GM19240 (cell line): ENCODE measurements at regions not wholly inside any gene's neighbourhood (a gene's known extent, or its start where the extent isn't known, plus 50 kb on each side); places are given as distances from the start of the nearest gene placed in this dataset.
A peak's percentile ranks its signal among the peaks of the same experiment; 100 is the strongest.

Experiments used
- DNase-seq: peaks from one replicate; pipeline ENCODE4 v3.0.0; 2011; ENCODE audit warnings: low spot score; ENCODE audit not compliant: insufficient read length

DNA sequence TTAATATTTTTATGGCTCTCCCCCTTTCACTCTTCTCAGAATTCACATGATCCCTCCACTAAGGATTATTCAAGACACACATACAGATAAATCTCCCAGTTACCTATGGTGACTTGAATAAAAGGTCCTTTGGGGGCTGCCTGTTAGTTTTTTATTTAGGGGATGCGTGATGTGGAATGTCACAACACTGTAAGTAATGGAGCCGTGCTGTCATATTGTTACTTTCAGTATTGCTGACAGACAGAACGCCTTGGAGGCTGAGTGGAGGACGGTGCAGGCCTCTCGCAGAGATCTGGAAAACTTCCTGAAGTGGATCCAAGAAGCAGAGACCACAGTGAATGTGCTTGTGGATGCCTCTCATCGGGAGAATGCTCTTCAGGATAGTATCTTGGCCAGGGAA is 291.7 kb downstream of the UTRN start:
- DNase-seq = no peak

DNA sequence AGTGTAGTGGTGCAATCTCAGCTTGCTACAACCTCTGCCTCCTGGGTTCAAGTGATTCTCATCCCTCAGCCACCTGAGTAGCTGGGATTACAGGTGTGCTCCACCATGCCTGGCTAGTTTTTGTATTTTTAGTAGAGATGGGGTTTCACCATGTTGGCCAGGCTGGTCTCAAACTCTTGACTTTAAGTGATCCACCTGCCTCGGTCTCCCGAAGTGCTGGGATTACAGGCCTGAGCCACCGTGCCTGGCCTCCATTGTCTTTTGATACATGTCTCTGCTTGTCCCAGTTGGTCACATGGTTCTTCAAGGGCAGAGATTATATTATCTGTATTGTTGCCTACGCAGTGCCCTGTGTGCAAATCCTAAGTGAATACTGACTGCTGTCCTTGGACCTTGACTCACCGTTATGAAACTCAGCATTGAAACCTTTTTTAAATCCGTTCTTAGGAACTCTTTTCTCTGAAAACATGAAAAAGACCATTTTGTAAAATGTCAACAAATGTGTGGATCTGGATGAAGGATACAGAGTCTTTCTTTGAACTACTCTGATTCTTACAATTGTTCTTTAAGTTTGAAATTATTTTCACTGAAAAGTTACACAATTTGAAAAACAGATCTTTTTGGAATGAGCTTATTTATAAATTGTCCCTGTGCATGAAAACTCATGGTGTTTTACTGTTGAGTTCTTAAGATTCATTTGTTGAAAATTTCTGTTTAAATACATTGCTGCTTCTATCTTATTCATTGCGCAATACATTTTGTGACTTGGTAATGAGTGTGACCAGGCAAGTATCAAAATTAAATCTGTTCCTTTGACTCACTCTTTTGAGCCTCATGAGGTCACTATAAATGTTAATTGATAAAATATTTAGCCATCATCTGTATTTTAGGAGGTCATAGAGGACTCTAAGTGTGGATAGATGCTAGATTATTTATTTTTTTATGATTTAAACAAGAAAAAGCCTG is 293.5 kb downstream of the UTRN start:
- no peak for DNase-seq

DNA sequence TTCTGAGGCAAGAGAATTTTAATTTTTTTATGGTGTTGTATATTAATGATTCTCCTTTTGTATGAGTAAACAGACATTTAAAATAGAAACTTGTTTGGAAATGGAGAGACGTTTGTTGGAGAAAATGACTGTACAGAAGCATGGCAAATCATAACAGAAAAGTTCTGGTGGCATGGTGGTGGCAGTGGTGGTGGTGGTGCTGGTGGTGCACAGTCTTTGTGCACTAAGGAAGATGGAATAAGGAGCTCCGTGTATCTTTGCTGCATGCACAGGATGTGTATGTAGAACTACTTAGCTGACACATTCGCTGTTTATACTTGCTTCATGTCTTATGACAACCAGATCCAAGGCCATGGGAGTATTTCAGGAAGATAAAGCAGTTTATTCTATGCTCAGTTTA is 294.9 kb downstream of the UTRN start:
- no peak for DNase-seq

DNA sequence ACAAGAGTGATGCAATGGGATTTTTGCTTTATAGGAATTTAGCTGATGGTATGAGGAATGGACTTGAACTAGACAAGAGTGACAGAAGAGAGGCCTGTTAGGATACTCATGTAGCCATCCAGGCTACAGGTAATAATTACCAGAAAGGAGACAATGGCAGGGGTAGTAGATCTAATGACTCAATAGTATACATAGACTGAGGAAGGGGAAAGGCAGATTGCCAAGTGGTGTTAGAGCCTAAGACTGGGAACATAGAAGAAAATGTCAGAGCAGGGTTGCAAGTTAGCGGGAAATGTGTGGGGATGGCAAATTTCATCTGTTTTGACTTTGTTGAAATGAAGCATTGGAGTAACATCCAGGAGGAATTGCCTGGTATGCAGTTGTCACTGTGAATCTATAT is 295.6 kb downstream of the UTRN start:
- no peak for DNase-seq

DNA sequence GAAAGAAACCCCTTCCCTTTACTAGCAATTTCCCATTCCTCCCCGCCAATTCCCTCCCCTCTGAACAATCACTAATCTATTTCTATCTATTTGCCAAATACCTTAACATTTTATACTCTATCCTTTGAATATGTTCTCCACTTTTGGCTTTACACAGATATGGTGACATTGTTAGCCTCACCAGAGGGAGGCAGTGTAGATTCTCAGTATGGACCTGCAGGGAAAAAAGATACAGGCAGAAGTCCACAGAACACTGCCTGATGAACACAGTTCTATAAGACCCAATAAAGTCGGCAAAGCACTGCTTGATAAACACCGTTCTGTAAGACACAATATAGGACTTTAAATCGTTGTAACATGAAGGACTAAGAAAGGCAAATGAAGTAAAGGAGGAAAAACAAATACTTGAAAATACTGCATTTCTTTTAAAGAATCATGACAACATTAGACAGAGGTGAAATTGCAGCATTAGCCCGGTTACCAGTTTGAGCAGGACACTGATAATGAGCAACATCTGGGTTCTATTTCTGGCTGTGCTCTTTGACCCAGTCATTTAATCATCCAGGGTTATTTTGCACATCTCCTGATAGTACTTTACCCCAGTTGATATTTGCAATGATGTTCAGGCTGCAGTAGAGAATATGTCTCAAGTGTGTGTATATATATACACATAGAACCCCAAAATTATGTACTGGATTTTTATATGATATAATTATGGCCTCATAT is 296.8 kb downstream of the UTRN start:
- no peak for DNase-seq

DNA sequence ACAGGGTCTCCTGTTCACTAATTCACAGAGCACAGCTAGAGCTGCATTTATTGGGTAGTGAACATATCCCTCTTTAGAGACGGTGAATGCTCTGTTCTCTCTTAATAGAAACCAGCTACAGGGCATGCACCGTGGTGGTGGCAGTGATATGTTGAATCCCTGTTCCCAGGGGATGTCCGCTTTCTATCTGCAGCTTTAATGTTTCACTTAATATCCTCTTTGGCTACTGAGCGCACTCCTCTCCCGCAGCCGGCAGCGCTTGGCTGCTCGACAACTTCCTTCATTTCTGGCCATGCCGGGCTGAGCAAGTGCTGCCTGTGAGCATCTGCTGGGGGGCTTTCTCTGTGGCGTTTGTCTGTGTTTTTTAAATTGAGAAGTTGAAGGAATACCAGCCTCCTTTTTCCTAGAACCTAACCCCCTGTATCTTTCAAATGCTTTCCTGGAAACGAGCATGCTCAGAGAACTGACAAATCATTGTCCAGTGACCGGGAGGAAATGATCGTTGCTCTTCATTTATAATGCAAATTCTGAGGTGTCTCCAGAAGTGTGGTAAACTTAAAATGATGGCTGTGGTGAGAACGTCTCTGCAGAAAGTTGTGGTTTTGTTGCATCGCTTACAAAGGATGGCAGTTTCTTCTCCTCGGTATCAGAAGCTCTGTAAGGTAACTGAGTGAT is 297.9 kb downstream of the UTRN start:
- peak; percentile 32 for DNase-seq

DNA sequence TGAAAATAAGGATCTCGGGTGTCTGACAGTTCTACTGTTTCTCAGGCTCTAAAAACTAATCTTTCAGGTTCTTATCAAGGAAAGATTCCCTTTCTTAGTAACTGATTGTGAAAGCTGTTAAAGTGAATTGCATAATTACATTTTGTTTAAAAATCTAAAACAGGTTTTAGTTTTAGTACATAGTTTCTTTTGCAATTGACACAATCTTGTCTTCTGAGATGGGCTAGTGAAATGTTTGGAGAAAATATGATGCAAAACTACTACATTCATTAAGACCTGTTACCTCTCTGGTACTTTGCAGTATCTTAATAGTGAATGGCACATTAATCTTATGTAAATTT is 298.4 kb downstream of the UTRN start:
- DNase-seq = no peak

DNA sequence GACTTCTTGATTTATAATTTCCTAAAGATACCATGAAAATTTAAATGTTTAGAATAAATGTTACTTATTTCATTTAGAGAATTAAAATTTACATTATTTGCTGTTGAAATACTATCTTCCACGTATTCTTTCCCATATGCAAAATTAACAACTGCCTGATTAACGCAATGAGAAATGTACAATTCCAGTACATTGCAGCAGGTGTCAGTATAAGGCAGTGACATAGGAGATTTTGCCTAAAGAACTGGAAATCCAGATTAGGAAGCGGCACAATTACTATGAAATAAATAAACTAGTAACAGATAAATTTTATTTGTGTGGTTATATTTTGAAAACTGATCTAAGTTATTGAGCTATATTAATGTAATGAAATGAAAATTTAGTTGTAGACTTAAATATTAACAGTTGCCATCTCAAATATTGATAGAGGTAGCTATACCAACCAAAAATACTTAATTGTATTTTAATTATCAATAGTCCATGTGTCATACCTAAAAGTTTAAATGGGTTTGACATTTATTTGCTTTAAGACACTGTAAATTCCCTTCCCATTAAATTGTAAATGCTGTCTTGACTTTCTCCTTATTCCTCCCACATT is 300.2 kb downstream of the UTRN start:
- no peak for DNase-seq

DNA sequence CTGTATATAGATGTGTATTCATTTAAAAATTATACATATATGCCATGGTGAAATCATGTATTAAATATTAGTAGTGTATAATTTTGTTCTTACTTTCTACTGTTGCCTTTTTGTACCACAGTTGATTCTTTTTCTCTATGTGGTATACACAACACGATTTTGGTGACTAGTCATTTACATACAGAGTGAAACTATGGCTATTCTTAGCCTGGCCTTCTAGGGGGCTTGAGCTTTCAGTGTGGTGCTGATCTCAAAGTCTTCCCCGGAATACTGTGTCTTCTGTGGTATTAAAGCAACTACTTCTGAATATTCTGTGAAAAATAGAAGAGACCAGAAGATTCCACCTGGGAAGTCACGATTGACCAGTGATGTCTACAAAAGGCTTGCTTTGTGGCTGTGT is 301.9 kb downstream of the UTRN start:
- DNase-seq = no peak

DNA sequence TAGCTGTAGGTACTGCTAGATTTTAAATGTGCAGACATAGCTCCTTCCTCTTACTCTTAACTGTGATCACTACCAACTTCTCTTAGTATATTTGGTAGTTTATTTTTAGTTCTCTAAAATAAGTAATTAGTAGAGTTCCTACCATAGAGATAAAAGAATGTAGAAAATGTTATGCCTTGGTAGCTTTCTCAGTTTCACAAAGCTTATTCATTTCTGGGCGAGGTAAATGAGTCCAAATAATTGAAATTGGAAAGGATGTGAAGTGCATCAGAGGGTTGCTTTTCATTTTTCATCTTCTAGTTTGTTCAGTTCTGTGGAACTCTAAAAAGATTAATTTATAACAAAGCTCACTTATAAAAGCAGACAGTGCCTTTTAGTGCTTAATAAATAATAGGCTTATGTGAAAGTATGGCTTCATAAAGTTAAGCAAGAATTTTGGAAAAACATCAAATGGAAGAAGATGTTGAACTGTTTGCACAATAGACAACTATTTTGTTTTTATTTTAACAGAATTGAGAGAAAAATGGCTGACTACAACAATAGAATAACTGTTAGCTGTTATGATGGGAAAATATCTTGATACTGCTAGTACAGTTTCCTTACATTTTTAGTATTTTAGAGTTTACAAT is 303.7 kb downstream of the UTRN start:
- no peak for DNase-seq

DNA sequence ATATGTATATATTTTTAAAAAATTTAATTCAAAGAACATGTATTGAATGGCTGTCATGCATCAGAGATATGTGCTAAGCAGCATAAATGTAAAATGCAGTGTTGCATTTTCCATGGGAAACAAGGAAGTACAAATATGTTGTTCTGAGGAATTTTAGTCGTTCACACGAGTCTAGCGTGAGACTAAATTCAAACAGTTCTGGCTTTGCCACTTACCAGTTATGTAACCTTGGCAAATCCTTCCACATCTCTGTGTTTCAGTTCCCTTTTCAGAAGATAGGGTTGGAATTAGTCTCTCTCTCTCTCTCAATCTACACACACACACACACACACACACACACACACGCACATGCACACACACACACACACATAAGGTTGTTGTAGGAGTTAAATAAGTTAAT is 305.4 kb downstream of the UTRN start:
- DNase-seq = no peak

DNA sequence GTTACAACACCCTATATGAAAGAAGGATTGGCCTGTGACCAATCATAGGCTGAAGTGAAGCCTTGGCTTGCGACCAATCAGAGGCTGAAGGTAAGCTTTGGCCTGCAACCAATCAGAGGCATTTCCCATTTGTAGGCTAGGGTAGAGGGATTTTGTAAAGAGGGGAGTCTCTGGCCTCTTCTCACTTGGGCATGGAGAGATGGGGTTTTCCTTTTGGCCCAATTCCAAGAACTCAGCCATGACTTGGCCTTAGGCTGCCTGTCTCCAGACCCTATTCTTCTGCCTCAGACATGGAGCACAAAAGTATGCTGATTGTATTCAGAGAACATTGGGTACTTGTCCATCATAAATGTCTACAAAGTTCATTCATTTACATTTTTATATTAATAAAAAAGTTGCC is 308.3 kb downstream of the UTRN start:
- no peak for DNase-seq

DNA sequence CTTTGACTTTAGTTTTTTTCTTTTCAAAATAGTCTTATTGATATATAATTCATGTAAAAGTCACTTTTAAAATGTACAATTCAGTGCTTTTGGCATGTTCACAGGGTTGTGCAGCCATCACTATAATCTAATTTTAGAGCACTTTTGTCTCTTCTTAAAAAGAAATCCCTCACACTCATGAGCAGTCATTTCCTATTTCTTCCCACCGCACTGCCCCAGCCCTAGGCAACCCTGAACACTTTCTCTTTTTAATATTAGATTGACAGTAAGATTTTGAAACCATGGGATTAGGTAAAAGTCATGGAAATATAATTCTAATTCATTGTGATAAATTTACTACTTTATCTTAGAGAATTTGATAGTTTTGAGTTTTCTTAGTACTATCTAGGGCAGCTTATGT is 309.4 kb downstream of the UTRN start:
- no peak for DNase-seq

DNA sequence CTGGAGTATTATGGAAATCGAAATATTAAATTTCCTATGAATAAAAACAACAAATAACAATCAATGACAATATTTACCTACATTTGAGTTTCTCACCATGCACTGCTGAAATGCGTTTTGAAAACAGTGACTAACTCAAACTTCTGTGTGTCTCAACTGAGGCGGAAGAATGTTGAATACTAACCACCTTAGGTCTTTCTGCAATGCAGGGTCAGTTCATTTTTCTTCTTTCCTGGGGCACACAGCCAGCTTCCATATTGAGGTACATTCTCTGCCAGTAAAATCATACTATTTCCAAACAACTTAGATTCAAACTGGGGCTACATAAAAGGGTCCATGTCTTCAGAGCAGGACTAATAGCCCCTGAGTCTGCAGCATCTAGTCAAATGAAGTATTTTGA is 310.1 kb downstream of the UTRN start:
- no peak for DNase-seq

DNA sequence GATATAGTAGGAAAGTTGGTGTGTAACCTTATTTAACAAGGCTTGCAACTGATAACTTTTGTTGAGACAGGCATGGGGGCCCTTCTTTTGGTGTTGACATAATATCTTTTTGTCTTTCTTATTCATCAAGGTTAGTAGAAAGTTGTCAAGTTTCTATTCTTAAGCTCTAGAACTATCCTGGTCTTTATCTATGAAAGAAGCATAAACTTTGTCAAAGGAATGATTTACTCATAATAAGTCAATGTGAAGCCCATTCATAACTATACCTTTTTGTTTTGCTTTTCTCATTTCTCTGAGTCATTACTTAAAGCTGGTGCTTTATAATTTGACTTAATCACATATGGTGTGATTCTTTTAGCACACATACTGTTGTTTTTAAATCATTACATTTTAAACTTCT is 312.4 kb downstream of the UTRN start:
- DNase-seq = no peak

DNA sequence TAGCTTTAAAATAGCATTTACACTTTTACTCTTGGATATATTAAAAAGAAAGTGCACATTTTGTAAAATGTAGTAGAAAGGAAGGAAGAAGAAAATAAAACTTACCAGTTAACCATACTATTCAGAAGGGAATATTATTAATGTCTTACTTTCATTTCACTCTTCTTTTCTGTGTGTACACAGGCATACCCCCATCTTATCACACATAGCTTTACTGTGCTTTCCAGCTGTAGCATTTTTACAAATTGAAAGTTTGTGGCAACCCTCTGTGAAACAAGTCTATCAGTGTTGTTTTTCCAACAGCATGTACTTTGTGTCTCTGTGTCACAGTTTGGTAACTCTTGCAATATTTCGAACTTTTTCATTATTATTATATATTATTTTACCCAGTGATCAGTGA is 314.5 kb downstream of the UTRN start:
- no peak for DNase-seq

DNA sequence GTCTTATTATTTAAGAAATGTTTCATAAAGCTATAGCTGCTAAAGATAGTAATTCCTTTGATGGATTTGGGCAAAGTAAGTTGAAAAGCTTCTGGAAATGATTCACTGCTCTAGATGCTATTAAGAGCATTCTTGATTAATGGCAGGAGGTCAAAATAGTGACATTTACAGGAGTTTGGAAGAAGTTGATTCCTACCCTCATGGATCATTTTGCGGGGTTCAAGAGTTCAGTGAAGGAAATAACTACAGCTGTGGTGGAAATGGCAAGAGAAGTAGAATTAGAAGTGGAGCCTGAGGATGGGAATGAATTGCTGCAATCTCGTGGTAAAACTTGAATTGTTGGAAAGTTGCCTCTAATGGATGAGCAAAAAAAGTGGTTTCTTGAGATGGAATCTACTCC is 316.1 kb downstream of the UTRN start:
- DNase-seq = no peak

DNA sequence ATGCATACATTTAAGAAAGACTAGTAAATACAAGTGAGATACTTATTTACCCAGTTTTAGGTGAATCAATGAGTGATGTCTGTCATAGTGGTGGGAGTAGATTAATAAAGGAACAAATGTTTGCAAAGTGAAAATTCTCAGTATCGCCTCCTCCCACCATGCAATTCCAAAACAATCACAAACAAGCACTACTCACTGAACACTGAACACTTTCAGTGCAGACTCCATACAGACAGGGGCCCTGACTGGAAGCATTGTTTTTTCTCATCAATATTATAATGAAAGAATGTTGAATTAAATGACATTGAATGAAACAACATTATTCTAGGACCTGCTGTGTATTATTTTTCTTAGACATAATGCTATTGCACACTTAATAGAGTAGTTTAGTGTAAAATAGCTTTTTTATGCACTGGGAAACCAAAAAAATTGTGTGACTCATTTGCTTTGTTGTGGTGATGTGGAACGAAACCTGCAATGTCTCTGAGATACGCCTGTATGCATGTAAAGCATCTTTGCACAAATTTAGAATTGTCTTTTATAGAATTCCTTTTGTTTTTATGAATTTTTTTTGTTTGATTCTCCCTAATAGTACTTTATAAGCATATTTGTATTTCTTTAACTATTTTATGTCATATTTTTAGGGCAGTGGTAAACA is 317.5 kb downstream of the UTRN start:
- DNase-seq = no peak

DNA sequence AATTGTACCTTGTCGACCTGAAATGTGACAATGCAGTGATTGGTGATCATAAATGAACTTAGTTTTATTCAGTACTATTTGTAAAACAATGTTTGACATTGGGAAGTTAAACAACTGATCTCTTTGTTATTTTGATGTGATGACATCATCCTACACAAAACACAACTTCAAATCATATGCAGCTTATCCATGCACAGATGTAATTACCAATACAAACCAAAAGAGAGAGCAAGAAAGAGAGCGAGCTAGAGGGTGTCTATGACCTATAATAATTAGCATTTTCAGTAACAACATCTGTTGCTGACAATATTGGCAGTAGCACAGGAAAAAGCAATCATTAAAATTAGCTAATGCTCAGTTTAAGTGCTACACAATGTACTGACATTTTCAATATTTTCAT is 320.9 kb downstream of the UTRN start:
- DNase-seq = no peak

DNA sequence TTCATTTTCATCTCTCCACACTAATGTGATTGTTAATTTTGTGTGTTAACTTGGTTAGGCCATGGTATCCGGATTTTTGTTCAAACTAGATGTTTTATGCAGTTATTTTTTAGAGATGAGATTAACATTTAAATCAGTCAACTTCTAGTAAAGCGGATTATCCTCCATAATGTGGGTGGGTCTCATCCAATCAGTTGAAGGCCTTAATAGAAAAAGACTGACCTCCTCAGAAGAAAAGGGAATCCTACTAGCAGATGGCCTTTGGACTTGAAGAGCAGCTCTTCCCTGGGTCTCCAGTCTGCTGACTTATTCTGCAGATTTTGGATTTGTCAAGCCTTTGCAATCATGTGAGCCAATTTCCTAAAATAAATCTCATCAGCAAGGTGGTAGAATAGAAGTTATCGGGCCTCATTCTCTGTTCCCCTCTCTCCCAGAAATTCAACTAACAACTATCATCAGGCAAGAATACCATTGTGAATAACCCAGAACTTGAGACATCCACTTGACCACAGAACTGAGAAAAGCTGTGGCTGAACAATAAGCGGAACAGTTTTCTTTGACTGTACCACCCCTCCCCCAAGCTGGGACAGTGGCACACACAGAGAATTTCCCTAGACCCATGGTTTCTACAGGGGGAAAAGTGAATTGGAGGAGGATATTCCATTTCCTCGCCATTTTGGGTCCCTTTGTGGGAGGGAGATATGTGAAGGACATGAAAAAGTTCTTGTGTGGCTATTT is 323.0 kb downstream of the UTRN start:
- DNase-seq = no peak
